HEK293 (cell line): ENCODE measurements at regions not wholly inside any gene's neighbourhood (a gene's known extent, or its start where the extent isn't known, plus 50 kb on each side); places are given as distances from the start of the nearest gene placed in this dataset.

ENCODE experiments used
- ATF2 ChIP-seq: fragments of 450-650 bp; formaldehyde crosslinking; IDR thresholded peaks from 2 replicates; pipeline ENCODE4 v1.5.1; 2016; ENCODE audit warnings: missing biosample characterization, missing genetic modification characterization, low read depth
- ZBTB8A ChIP-seq: fragments of 450-650 bp; formaldehyde crosslinking; IDR thresholded peaks from 2 replicates; pipeline ENCODE4 v1.5.1; 2016; ENCODE audit warnings: missing biosample characterization, missing genetic modification characterization
- ZFP37 ChIP-seq: fragments of 450-650 bp; formaldehyde crosslinking; IDR thresholded peaks from 2 replicates; pipeline ENCODE4 v1.5.1; 2016; ENCODE audit warnings: missing biosample characterization, missing genetic modification characterization
- ZNF423 ChIP-seq: fragments of 450-650 bp; formaldehyde crosslinking; IDR thresholded peaks from 2 replicates; pipeline ENCODE4 v1.5.1; 2016; ENCODE audit warnings: missing biosample characterization, missing genetic modification characterization
- ZNF660 ChIP-seq: fragments of 450-650 bp; IDR thresholded peaks from 2 replicates; pipeline ENCODE4 v1.5.1; 2018; ENCODE audit warnings: missing biosample characterization, mild to moderate bottlenecking, missing genetic modification characterization
- ZNF792 ChIP-seq: fragments of 450-650 bp; formaldehyde crosslinking; IDR thresholded peaks from 2 replicates; pipeline ENCODE4 v1.5.1; 2016; ENCODE audit warnings: missing biosample characterization, missing genetic modification characterization
- TF ChIP-seq, protein P1 (sequence below): fragments of 450-650 bp; formaldehyde crosslinking; IDR thresholded peaks from 2 replicates; pipeline ENCODE4 v1.5.1; 2016; ENCODE audit warnings: missing biosample characterization, missing genetic modification characterization
- TF ChIP-seq, protein P2 (sequence below): fragments of 450-650 bp; IDR thresholded peaks from 2 replicates; pipeline ENCODE4 v1.5.1; 2018; ENCODE audit warnings: missing biosample characterization, missing genetic modification characterization
- TF ChIP-seq, protein P3 (sequence below): fragments of 450-650 bp; formaldehyde crosslinking; IDR thresholded peaks from 2 replicates; pipeline ENCODE4 v1.5.1; 2016; ENCODE audit warnings: missing biosample characterization, missing genetic modification characterization
- TF ChIP-seq, protein P4 (sequence below): fragments of 450-650 bp; formaldehyde crosslinking; IDR thresholded peaks from 2 replicates; pipeline ENCODE4 v1.5.1; 2016; ENCODE audit warnings: missing biosample characterization, missing genetic modification characterization

GRCh38 chr12:115078334-115078733 lies 394.4 kb upstream of the TBX3 start:
- TF ChIP-seq, protein P1, sequence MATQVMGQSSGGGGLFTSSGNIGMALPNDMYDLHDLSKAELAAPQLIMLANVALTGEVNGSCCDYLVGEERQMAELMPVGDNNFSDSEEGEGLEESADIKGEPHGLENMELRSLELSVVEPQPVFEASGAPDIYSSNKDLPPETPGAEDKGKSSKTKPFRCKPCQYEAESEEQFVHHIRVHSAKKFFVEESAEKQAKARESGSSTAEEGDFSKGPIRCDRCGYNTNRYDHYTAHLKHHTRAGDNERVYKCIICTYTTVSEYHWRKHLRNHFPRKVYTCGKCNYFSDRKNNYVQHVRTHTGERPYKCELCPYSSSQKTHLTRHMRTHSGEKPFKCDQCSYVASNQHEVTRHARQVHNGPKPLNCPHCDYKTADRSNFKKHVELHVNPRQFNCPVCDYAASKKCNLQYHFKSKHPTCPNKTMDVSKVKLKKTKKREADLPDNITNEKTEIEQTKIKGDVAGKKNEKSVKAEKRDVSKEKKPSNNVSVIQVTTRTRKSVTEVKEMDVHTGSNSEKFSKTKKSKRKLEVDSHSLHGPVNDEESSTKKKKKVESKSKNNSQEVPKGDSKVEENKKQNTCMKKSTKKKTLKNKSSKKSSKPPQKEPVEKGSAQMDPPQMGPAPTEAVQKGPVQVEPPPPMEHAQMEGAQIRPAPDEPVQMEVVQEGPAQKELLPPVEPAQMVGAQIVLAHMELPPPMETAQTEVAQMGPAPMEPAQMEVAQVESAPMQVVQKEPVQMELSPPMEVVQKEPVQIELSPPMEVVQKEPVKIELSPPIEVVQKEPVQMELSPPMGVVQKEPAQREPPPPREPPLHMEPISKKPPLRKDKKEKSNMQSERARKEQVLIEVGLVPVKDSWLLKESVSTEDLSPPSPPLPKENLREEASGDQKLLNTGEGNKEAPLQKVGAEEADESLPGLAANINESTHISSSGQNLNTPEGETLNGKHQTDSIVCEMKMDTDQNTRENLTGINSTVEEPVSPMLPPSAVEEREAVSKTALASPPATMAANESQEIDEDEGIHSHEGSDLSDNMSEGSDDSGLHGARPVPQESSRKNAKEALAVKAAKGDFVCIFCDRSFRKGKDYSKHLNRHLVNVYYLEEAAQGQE (tag by site-specific recombination) = no peak
- TF ChIP-seq, protein P2, sequence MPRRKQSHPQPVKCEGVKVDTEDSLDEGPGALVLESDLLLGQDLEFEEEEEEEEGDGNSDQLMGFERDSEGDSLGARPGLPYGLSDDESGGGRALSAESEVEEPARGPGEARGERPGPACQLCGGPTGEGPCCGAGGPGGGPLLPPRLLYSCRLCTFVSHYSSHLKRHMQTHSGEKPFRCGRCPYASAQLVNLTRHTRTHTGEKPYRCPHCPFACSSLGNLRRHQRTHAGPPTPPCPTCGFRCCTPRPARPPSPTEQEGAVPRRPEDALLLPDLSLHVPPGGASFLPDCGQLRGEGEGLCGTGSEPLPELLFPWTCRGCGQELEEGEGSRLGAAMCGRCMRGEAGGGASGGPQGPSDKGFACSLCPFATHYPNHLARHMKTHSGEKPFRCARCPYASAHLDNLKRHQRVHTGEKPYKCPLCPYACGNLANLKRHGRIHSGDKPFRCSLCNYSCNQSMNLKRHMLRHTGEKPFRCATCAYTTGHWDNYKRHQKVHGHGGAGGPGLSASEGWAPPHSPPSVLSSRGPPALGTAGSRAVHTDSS (tag by site-specific recombination) = no peak
- TF ChIP-seq, protein P3, sequence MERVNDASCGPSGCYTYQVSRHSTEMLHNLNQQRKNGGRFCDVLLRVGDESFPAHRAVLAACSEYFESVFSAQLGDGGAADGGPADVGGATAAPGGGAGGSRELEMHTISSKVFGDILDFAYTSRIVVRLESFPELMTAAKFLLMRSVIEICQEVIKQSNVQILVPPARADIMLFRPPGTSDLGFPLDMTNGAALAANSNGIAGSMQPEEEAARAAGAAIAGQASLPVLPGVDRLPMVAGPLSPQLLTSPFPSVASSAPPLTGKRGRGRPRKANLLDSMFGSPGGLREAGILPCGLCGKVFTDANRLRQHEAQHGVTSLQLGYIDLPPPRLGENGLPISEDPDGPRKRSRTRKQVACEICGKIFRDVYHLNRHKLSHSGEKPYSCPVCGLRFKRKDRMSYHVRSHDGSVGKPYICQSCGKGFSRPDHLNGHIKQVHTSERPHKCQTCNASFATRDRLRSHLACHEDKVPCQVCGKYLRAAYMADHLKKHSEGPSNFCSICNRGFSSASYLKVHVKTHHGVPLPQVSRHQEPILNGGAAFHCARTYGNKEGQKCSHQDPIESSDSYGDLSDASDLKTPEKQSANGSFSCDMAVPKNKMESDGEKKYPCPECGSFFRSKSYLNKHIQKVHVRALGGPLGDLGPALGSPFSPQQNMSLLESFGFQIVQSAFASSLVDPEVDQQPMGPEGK (tag by site-specific recombination) = no peak
- TF ChIP-seq ATF2 (tag by site-specific recombination) (no peak), ZFP37 (tag by site-specific recombination) (no peak), ZNF423 (tag by site-specific recombination) (no peak), ZNF792 (tag by site-specific recombination) (no peak), ZBTB8A (tag by site-specific recombination) (no peak), ZNF660 (tag by site-specific recombination) (no peak)
- TF ChIP-seq, protein P4, sequence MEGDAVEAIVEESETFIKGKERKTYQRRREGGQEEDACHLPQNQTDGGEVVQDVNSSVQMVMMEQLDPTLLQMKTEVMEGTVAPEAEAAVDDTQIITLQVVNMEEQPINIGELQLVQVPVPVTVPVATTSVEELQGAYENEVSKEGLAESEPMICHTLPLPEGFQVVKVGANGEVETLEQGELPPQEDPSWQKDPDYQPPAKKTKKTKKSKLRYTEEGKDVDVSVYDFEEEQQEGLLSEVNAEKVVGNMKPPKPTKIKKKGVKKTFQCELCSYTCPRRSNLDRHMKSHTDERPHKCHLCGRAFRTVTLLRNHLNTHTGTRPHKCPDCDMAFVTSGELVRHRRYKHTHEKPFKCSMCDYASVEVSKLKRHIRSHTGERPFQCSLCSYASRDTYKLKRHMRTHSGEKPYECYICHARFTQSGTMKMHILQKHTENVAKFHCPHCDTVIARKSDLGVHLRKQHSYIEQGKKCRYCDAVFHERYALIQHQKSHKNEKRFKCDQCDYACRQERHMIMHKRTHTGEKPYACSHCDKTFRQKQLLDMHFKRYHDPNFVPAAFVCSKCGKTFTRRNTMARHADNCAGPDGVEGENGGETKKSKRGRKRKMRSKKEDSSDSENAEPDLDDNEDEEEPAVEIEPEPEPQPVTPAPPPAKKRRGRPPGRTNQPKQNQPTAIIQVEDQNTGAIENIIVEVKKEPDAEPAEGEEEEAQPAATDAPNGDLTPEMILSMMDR (tag by site-specific recombination) = no peak
